HCT116 (cell line): ENCODE measurements at regions not wholly inside any gene's neighbourhood (a gene's known extent, or its start where the extent isn't known, plus 50 kb on each side); places are given as distances from the start of the nearest gene placed in this dataset.
"Not testable (repeated sequence)": the region's sequence is repeated elsewhere in the genome, so short reads cannot be mapped to it uniquely, and the experiment has no call there.

Experiments
- ATAC-seq: fragments of 200-7000 bp; cut with Tn5 transposase; 2 replicates; pipeline ENCODE4 v1.9.1; 2020; ENCODE audit warnings: mild to moderate bottlenecking, moderate library complexity
- BruUV-seq: library from RNA; stranded (reverse); fragments of 400-500 nt; replicated peaks from 2 replicates; lab custom pipeline; 2021; lab: Mats Ljungman, UMichigan
- CTCF ChIA-PET: fragments of 300-600 bp; sonication (Branson Sonifier 250); formaldehyde crosslinking; loops from one replicate; lab custom pipeline; 2021; ENCODE audit warnings: antibody characterized with exemption; lab: Charles Lee
- POLR2A ChIA-PET: fragments of 300-600, 350-600 bp; sonication (Branson Sonifier 250); formaldehyde crosslinking; loops from one replicate; lab custom pipeline; 2021; ENCODE audit warnings: antibody characterized with exemption; lab: Charles Lee
- RAD21 ChIA-PET, 2 experiments: fragments of 300-600 bp; sonication (Branson Sonifier 250); formaldehyde crosslinking; loops; one replicate each; lab custom pipeline; 2023; ENCODE audit warnings: low total read pairs in 2 of 2; ENCODE audit not compliant: uncharacterized antibody in 2 of 2, unreplicated experiment in 2 of 2, low non-redundant PET in 1 of 2; lab: Charles Lee
- DNase-seq: peaks from one replicate; pipeline ENCODE4 v3.0.0-alpha.2; 2010; ENCODE audit warnings: low read depth, low spot score
- H2AFZ ChIP-seq: fragments of 200-600 bp; shearing (Covaris generic), sonication (generic); 2 replicates; pipeline ENCODE4 v1.6.1; 2017; ENCODE audit warnings: low read depth, mixed run types, mixed read lengths, antibody characterized with exemption, low read length; ENCODE audit not compliant: poor library complexity, severe bottlenecking
- H3K27ac ChIP-seq: 2 replicates; pipeline ENCODE4 v1.5.1; 2012; ENCODE audit warnings: low read depth, low read length
- H3K27me3 ChIP-seq: fragments of 200-600 bp; sonication (generic); 2 replicates; pipeline ENCODE4 v1.6.1; 2016; ENCODE audit warnings: mixed run types, low read length, mixed read lengths; ENCODE audit not compliant: insufficient read depth
- H3K36me3 ChIP-seq, 2 experiments: fragments of 200-500 bp in 1 of 2; fragments of 200-600 bp in 1 of 2; sonication (Bioruptor generic) in 1 of 2; sonication (generic) in 1 of 2; 2 replicates each; pipeline versions ENCODE4 v1.5.1 to v1.6.1; 2014 to 2016; ENCODE audit warnings: low read length in 2 of 2, inconsistent platforms in 1 of 2, mixed read lengths in 1 of 2, mixed run types in 1 of 2; ENCODE audit not compliant: insufficient read depth in 2 of 2, control insufficient read depth in 1 of 2
- H3K4me1 ChIP-seq, 2 experiments: fragments of 200-600 bp in 1 of 2; sonication (generic) in 1 of 2; 2 replicates each; pipeline versions ENCODE4 v1.5.1 to v1.6.1; 2012 to 2017; ENCODE audit warnings: low read length in 2 of 2, inconsistent platforms in 1 of 2, mild to moderate bottlenecking in 1 of 2, mixed read lengths in 1 of 2, mixed run types in 1 of 2, moderate library complexity in 1 of 2; ENCODE audit not compliant: insufficient read depth in 2 of 2, control insufficient read depth in 1 of 2
- H3K4me2 ChIP-seq: fragments of 200-600 bp; sonication (generic); 2 replicates; pipeline ENCODE4 v1.6.1; 2017; ENCODE audit warnings: mixed run types, low read length, mixed read lengths
- H3K4me3 ChIP-seq, 2 experiments: fragments of 200-600 bp in 1 of 2; sonication (generic) in 1 of 2; replicated peaks in 1 of 2; 2 replicates each; pipeline ENCODE4 v1.5.1; 2011 to 2016; ENCODE audit warnings: low read length in 2 of 2, control low read depth in 1 of 2, low read depth in 1 of 2, mild to moderate bottlenecking in 1 of 2, mixed read lengths in 1 of 2, mixed run types in 1 of 2
- H3K79me2 ChIP-seq: fragments of 200-600 bp; sonication (generic); 2 replicates; pipeline ENCODE4 v1.6.1; 2017; ENCODE audit warnings: mild to moderate bottlenecking, mixed run types, low read length, moderate library complexity, mixed read lengths; ENCODE audit not compliant: insufficient read depth
- H3K9ac ChIP-seq: fragments of 200-600 bp; sonication (generic); 2 replicates; pipeline ENCODE4 v1.6.1; 2016; ENCODE audit warnings: low read length, mixed read lengths
- H3K9me2 ChIP-seq: fragments of 200-600 bp; sonication (generic), shearing (Covaris generic); 2 replicates; pipeline ENCODE4 v1.6.1; 2017; ENCODE audit warnings: mixed run types, mild to moderate bottlenecking, moderate library complexity; ENCODE audit not compliant: insufficient read depth
- H3K9me3 ChIP-seq, 2 experiments: fragments of 200-500 bp in 1 of 2; fragments of 200-600 bp in 1 of 2; sonication (Bioruptor generic) in 1 of 2; sonication (generic) in 1 of 2; 2 replicates each; pipeline ENCODE4 v1.6.1; 2014 to 2017; ENCODE audit warnings: low read length in 2 of 2, mixed read lengths in 2 of 2, inconsistent platforms in 1 of 2, low read depth in 1 of 2, mild to moderate bottlenecking in 1 of 2, mixed run types in 1 of 2, moderate library complexity in 1 of 2; ENCODE audit not compliant: control insufficient read depth in 1 of 2, insufficient read depth in 1 of 2
- H4K20me1 ChIP-seq: fragments of 200-600 bp; sonication (generic), shearing (Covaris generic); 2 replicates; pipeline ENCODE4 v1.6.1; 2017; ENCODE audit warnings: mixed run types, mild to moderate bottlenecking, moderate library complexity; ENCODE audit not compliant: insufficient read depth
- CBX3 ChIP-seq: IDR thresholded peaks from 2 replicates; pipeline ENCODE4 v1.6.1; 2012; ENCODE audit warnings: low read depth
- ELF1 ChIP-seq: IDR thresholded peaks from 2 replicates; pipeline ENCODE4 v1.6.1; 2012; ENCODE audit warnings: low read depth, borderline replicate concordance
- EZH2phosphoT487 ChIP-seq: fragments of 200-600 bp; IDR thresholded peaks from 2 replicates; pipeline ENCODE4 v1.6.1; 2018; ENCODE audit warnings: antibody characterized with exemption, borderline replicate concordance
- FOSL1 ChIP-seq: IDR thresholded peaks from 2 replicates; pipeline ENCODE4 v1.6.1; 2012; ENCODE audit warnings: low read depth
- JUND ChIP-seq: IDR thresholded peaks from 2 replicates; pipeline ENCODE4 v1.6.1; 2012
- POLR2A ChIP-seq: IDR thresholded peaks from 2 replicates; pipeline ENCODE4 v1.7.0; 2011; ENCODE audit warnings: borderline replicate concordance; ENCODE audit not compliant: insufficient read depth, insufficient read length; ENCODE audit errors: extremely low read depth
- RAD21 ChIP-seq: IDR thresholded peaks from 2 replicates; pipeline ENCODE4 v1.6.1; 2012; ENCODE audit warnings: low read depth, mild to moderate bottlenecking
- SIN3A ChIP-seq: IDR thresholded peaks from 2 replicates; pipeline ENCODE4 v1.6.1; 2012; ENCODE audit warnings: low read depth
- SP1 ChIP-seq: IDR thresholded peaks from 2 replicates; pipeline ENCODE4 v1.6.1; 2012; ENCODE audit warnings: low read depth
- SRF ChIP-seq: IDR thresholded peaks from 2 replicates; pipeline ENCODE4 v1.6.1; 2012; ENCODE audit warnings: low read depth
- TCF7L2 ChIP-seq: IDR thresholded peaks from 2 replicates; pipeline ENCODE4 v1.7.0; 2011; ENCODE audit warnings: borderline replicate concordance, inconsistent platforms; ENCODE audit not compliant: insufficient read depth, insufficient read length; ENCODE audit errors: extremely low read depth
- ZFX ChIP-seq: fragments of 450-650 bp; IDR thresholded peaks from 2 replicates; pipeline ENCODE4 v1.6.1; 2017
- ZNF274 ChIP-seq: fragments of 200-500 bp; sonication (Bioruptor generic); IDR thresholded peaks from 2 replicates; pipeline ENCODE4 v1.6.1; 2014; ENCODE audit warnings: mild to moderate bottlenecking, low read depth, low read length, inconsistent platforms
- intact Hi-C: fragments of 100-400 bp; cut with micrococcal nuclease; formaldehyde crosslinking; loops from 2 replicates; pipeline ENCODE4 v1.10.0; 2022
- TF ChIP-seq, protein P1 (sequence below): IDR thresholded peaks from 2 replicates; pipeline ENCODE4 v1.6.1; 2012
- TF ChIP-seq, protein P2 (sequence below): IDR thresholded peaks from 2 replicates; pipeline ENCODE4 v1.6.1; 2011; ENCODE audit warnings: mild to moderate bottlenecking, low read length, moderate library complexity; ENCODE audit not compliant: insufficient replicate concordance; ENCODE audit errors: extremely low read depth
- TF ChIP-seq, protein P3 (sequence below): IDR thresholded peaks from 2 replicates; pipeline ENCODE4 v1.6.1; 2012

DNA sequence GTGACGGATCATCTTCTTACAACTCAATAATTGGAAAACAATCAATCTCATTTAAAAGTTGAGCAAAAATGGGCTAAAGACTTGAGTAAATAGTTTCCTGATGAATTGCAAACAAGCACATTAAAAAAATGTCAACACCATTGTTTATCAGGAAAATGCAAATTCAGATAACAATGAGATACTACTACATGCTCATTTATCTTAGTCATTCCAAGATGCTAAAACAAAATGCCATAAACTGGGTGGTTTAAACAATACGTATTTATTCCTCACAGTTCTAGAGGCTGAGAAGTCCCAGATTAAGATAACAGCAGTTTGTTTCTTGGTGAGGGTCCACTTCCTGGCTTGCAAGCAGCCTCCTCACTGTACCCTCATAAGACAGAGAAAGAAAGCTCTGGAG lies 359.6 kb downstream of the NR4A2 start:
- intact Hi-C loops, result no loop called here
- POLR2A ChIA-PET, result no interaction called here
- Histone ChIP-seq H3K27ac (no peak overlapping the region), H4K20me1 (no peaks in the 10 kb centered on the region), H3K36me3 (no peaks in the 10 kb centered on the region), H3K27me3 (no peaks in the 10 kb centered on the region), H3K4me2 (no peak overlapping the region), H3K9me2 (no peaks in the 10 kb centered on the region), H3K9ac (no peak overlapping the region), H3K9me3 (no peaks in the 10 kb centered on the region)
- ATAC-seq (no peak), DNase-seq (no peak)
- RAD21 ChIA-PET, result no interaction called here
- CTCF ChIA-PET, result no interaction called here
- TF ChIP-seq, protein P1, sequence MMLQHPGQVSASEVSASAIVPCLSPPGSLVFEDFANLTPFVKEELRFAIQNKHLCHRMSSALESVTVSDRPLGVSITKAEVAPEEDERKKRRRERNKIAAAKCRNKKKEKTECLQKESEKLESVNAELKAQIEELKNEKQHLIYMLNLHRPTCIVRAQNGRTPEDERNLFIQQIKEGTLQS, result no peak
- TF ChIP-seq TCF7L2 (no peak), FOSL1 (no peak), SP1 (no peak), SRF (no peak), CBX3 (no peak), ELF1 (no peak), ZNF274 (no peak), SIN3A (no peak), JUND (no peak), ZFX (no peak), POLR2A (no peak), EZH2phosphoT487 (no peak), RAD21 (no peak)
- TF ChIP-seq, protein P2, sequence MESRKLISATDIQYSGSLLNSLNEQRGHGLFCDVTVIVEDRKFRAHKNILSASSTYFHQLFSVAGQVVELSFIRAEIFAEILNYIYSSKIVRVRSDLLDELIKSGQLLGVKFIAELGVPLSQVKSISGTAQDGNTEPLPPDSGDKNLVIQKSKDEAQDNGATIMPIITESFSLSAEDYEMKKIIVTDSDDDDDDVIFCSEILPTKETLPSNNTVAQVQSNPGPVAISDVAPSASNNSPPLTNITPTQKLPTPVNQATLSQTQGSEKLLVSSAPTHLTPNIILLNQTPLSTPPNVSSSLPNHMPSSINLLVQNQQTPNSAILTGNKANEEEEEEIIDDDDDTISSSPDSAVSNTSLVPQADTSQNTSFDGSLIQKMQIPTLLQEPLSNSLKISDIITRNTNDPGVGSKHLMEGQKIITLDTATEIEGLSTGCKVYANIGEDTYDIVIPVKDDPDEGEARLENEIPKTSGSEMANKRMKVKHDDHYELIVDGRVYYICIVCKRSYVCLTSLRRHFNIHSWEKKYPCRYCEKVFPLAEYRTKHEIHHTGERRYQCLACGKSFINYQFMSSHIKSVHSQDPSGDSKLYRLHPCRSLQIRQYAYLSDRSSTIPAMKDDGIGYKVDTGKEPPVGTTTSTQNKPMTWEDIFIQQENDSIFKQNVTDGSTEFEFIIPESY, result no peak
- TF ChIP-seq, protein P3, sequence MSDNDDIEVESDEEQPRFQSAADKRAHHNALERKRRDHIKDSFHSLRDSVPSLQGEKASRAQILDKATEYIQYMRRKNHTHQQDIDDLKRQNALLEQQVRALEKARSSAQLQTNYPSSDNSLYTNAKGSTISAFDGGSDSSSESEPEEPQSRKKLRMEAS, result no peak
- TF ChIP-seq, all 23 proteins: peak for 0
- Histone ChIP-seq H3K4me3 (no peak overlapping the region), H3K4me1 (no peaks in the 10 kb centered on the region), H2AFZ (no peak overlapping the region), H3K79me2 (no peaks in the 10 kb centered on the region)
- BruUV-seq, result no TSS peak

DNA sequence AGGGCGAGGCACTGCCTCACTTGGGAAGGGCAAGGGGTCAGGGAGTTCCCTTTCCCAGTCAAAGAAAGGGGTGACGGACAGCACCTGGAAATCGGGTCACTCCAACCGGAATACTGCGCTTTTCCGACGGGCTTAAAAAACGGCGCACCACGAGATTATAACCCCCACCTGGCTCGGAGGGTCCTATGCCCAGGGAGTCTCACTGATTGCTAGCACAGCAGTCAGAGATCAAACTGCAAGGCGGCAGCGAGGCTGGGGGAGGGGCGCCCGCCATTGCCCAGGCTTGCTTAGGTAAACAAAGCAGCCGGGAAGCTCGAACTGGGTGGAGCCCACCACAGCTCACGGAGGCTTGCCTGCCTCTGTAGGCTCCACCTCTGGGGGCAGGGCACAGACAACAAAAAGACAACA lies 366.5 kb downstream of the NR4A2 start:
- H3K9ac ChIP-seq, H3K27me3 ChIP-seq, CTCF ChIA-PET, H3K9me3 ChIP-seq, DNase-seq, H3K27ac ChIP-seq, H3K36me3 ChIP-seq, H3K9me2 ChIP-seq, H3K79me2 ChIP-seq, H3K4me1 ChIP-seq, POLR2A ChIA-PET, intact Hi-C loops, ATAC-seq, H4K20me1 ChIP-seq, H3K4me3 ChIP-seq, BruUV-seq, H2AFZ ChIP-seq, H3K4me2 ChIP-seq, RAD21 ChIA-PET: not testable (repeated sequence)
